MM.1S (cell line): ENCODE measurements at regions not wholly inside any gene's neighbourhood (a gene's known extent, or its start where the extent isn't known, plus 50 kb on each side); places are given as distances from the start of the nearest gene placed in this dataset.

Experiments used
- DNase-seq: peaks from one replicate; pipeline ENCODE4 v3.0.0-alpha.2; 2015
- H2AFZ ChIP-seq: fragments of 300-600 bp; sonication (generic); 2 replicates; pipeline ENCODE4 v1.6.0; 2016; ENCODE audit warnings: antibody characterized with exemption, low read length
- H3F3A ChIP-seq: fragments of 300-600 bp; sonication (generic); 2 replicates; pipeline ENCODE4 v1.6.1; 2016; ENCODE audit warnings: mild to moderate bottlenecking, antibody characterized with exemption, low read length, moderate library complexity, mixed read lengths; ENCODE audit not compliant: insufficient read depth
- H3K27ac ChIP-seq: fragments of 300-600 bp; sonication (generic); 2 replicates; pipeline ENCODE4 v1.5.1; 2016; ENCODE audit warnings: mild to moderate bottlenecking, low read length
- H3K27me3 ChIP-seq: fragments of 300-600 bp; sonication (generic); replicated peaks from 2 replicates; pipeline ENCODE4 v1.6.0; 2016; ENCODE audit warnings: low read length; ENCODE audit not compliant: insufficient read depth
- H3K36me3 ChIP-seq: fragments of 300-600 bp; sonication (generic); replicated peaks from 2 replicates; pipeline ENCODE4 v1.6.1; 2016; ENCODE audit warnings: mild to moderate bottlenecking, low read length, mixed read lengths; ENCODE audit not compliant: insufficient read depth
- H3K4me1 ChIP-seq: fragments of 300-600 bp; sonication (generic); 2 replicates; pipeline ENCODE4 v1.6.1; 2016; ENCODE audit warnings: low read length, mixed read lengths
- H3K4me2 ChIP-seq: fragments of 300-600 bp; sonication (generic); 2 replicates; pipeline ENCODE4 v1.6.0; 2016; ENCODE audit warnings: low read depth, low read length
- H3K4me3 ChIP-seq: fragments of 300-600 bp; sonication (generic); 2 replicates; pipeline ENCODE4 v1.5.1; 2016; ENCODE audit warnings: low read length, mixed read lengths
- H3K79me2 ChIP-seq: fragments of 300-600 bp; sonication (generic); 2 replicates; pipeline ENCODE4 v1.6.1; 2016; ENCODE audit warnings: mixed run types, low read length, mixed read lengths
- H3K9ac ChIP-seq: fragments of 300-600 bp; sonication (generic); 2 replicates; pipeline ENCODE4 v1.6.1; 2016; ENCODE audit warnings: low read length, mixed read lengths
- H3K9me2 ChIP-seq: fragments of 300-600 bp; sonication (generic); replicated peaks from 2 replicates; pipeline ENCODE4 v1.6.1; 2016; ENCODE audit warnings: mild to moderate bottlenecking, low read length, mixed read lengths; ENCODE audit not compliant: insufficient read depth
- H3K9me3 ChIP-seq: fragments of 300-600 bp; sonication (generic); replicated peaks from 2 replicates; pipeline ENCODE4 v1.6.1; 2016; ENCODE audit warnings: mild to moderate bottlenecking, low read length, mixed read lengths; ENCODE audit not compliant: insufficient read depth
- H4K20me1 ChIP-seq: fragments of 300-600 bp; sonication (generic); 2 replicates; pipeline ENCODE4 v1.6.1; 2016; ENCODE audit warnings: mild to moderate bottlenecking, low read length, moderate library complexity, mixed read lengths; ENCODE audit not compliant: insufficient read depth
- EZH2 ChIP-seq: fragments of 300-600 bp; sonication (generic); optimal IDR thresholded peaks from 2 replicates; pipeline ENCODE3; 2017; ENCODE audit warnings: low read depth, mild to moderate bottlenecking, antibody characterized with exemption, low read length, mixed read lengths
- EZH2phosphoT487 ChIP-seq: fragments of 300-600 bp; sonication (generic); IDR thresholded peaks from 2 replicates; pipeline ENCODE4 v1.6.1; 2018; ENCODE audit warnings: antibody characterized with exemption, low read length
- TF ChIP-seq, protein P1 (sequence below): fragments of 300-600 bp; sonication (generic); IDR thresholded peaks from 2 replicates; pipeline ENCODE4 v1.5.1; 2016; ENCODE audit warnings: antibody characterized with exemption, low read length, mixed read lengths

DNA sequence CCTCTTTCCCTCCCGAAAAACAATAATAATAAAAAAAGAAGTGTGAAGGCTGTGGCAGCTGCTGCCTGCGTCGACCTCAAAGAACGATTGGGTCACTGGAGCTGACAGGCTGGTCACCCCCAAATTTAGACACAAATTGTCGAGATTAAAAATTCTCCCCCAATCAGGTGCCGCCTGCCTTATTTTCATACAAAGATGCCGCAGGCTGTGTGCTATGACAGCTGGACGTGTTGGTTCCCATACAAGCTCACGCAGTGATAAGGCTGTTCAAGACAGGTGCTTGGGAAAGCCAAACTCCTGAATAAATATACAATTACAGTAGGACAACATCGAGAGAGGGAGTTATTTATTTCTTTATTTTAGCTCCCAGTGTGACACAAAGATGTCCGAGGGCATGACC, 1041.8 kb downstream of the VRK1 start:
- TF ChIP-seq, protein P1, sequence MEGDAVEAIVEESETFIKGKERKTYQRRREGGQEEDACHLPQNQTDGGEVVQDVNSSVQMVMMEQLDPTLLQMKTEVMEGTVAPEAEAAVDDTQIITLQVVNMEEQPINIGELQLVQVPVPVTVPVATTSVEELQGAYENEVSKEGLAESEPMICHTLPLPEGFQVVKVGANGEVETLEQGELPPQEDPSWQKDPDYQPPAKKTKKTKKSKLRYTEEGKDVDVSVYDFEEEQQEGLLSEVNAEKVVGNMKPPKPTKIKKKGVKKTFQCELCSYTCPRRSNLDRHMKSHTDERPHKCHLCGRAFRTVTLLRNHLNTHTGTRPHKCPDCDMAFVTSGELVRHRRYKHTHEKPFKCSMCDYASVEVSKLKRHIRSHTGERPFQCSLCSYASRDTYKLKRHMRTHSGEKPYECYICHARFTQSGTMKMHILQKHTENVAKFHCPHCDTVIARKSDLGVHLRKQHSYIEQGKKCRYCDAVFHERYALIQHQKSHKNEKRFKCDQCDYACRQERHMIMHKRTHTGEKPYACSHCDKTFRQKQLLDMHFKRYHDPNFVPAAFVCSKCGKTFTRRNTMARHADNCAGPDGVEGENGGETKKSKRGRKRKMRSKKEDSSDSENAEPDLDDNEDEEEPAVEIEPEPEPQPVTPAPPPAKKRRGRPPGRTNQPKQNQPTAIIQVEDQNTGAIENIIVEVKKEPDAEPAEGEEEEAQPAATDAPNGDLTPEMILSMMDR, result no peak
- TF ChIP-seq EZH2, result no peak
- no peak for TF ChIP-seq EZH2phosphoT487
- H3K27me3 ChIP-seq, result no peaks in the 10 kb centered on the region
- no peak overlapping the region for H3K27ac ChIP-seq
- no peaks in the 10 kb centered on the region for H3K9me3 ChIP-seq
- no peaks in the 10 kb centered on the region for H3F3A ChIP-seq
- H3K4me1 ChIP-seq, result no peaks in the 10 kb centered on the region
- H3K4me3 ChIP-seq, result no peak overlapping the region
- no peak overlapping the region for H3K9ac ChIP-seq
- no peaks in the 10 kb centered on the region for H3K79me2 ChIP-seq
- H2AFZ ChIP-seq, result no peak overlapping the region
- H4K20me1 ChIP-seq, result no peaks in the 10 kb centered on the region
- no peaks in the 10 kb centered on the region for H3K36me3 ChIP-seq
- no peak overlapping the region for H3K4me2 ChIP-seq
- H3K9me2 ChIP-seq, result no peaks in the 10 kb centered on the region
- no peak for DNase-seq

DNA sequence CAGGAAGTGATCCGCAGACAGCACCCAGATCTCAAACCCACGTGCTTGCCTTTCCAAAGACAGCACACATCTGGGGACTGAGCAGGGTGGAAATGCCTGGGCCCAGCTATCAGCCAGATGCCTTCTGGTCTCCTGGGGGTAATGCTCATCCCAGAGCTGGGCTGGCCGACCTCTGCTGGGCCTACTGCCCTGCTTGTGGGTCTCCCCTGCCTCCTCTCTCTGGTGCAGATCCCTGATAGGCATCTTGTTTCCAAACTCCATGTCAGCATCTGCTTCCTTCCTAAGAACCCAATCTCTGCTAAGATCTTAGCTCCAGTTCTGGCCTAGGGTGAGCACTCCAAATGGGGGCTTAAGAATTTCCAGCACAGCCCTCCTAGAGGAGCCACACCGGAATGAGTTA, 1043.0 kb downstream of the VRK1 start:
- H3K4me2 ChIP-seq, result no peak overlapping the region
- no peaks in the 10 kb centered on the region for H3K4me1 ChIP-seq
- no peak for DNase-seq
- H3K27ac ChIP-seq, result no peak overlapping the region
- no peak for TF ChIP-seq EZH2phosphoT487
- TF ChIP-seq EZH2, result no peak
- TF ChIP-seq, protein P1, result no peak
- no peaks in the 10 kb centered on the region for H3K9me2 ChIP-seq
- H2AFZ ChIP-seq, result no peak overlapping the region
- H3K9ac ChIP-seq, result no peak overlapping the region
- no peak overlapping the region for H3K4me3 ChIP-seq
- H3F3A ChIP-seq, result no peaks in the 10 kb centered on the region
- H3K36me3 ChIP-seq, result no peaks in the 10 kb centered on the region
- no peaks in the 10 kb centered on the region for H4K20me1 ChIP-seq
- no peaks in the 10 kb centered on the region for H3K9me3 ChIP-seq
- H3K27me3 ChIP-seq, result no peaks in the 10 kb centered on the region
- H3K79me2 ChIP-seq, result no peaks in the 10 kb centered on the region

DNA sequence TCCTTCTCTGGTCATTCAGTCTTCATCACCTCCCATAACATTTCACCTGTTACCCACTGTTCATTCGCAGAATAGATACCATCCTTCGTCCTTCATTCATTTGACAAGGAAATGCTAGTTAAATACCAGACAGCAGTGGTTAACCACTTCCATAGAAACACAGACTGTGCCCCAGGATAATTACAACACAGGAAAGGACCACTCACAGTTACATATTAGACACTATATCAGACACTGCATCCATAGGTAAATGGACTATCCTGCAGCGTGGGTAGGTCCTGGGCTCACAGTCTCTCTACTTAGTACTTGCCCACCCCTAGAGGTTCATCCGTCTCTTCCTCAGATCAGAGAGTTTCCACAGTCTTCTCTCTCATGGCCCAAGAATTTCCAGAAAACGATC, 1044.6 kb downstream of the VRK1 start:
- TF ChIP-seq EZH2, result no peak
- TF ChIP-seq EZH2phosphoT487, result no peak
- TF ChIP-seq, protein P1, result no peak

More for the DNA sequence above, 1044.6 kb downstream of the VRK1 start:
- H3K4me3 ChIP-seq, result no peak overlapping the region
- H3K4me1 ChIP-seq, result no peaks in the 10 kb centered on the region
- H3K27ac ChIP-seq, result no peak overlapping the region
- H4K20me1 ChIP-seq, result no peaks in the 10 kb centered on the region
- H3K27me3 ChIP-seq, result no peaks in the 10 kb centered on the region
- H3K9me2 ChIP-seq, result no peaks in the 10 kb centered on the region
- H3F3A ChIP-seq, result no peaks in the 10 kb centered on the region
- no peak for DNase-seq
- no peaks in the 10 kb centered on the region for H3K36me3 ChIP-seq
- no peak overlapping the region for H3K9ac ChIP-seq
- no peak overlapping the region for H3K4me2 ChIP-seq
- H3K79me2 ChIP-seq, result no peaks in the 10 kb centered on the region
- H2AFZ ChIP-seq, result no peak overlapping the region
- no peaks in the 10 kb centered on the region for H3K9me3 ChIP-seq
